GM04503 (cell line): ENCODE measurements at regions not wholly inside any gene's neighbourhood (a gene's known extent, or its start where the extent isn't known, plus 50 kb on each side); places are given as distances from the start of the nearest gene placed in this dataset.

Source experiments
- DNase-seq: peaks from one replicate; pipeline ENCODE4 v3.0.0-alpha.2; 2012; ENCODE audit warnings: low read depth

GRCh38 chr1:199746666-199747384, 280.7 kb upstream of the NR5A2 start:
- no peak for DNase-seq

DNA sequence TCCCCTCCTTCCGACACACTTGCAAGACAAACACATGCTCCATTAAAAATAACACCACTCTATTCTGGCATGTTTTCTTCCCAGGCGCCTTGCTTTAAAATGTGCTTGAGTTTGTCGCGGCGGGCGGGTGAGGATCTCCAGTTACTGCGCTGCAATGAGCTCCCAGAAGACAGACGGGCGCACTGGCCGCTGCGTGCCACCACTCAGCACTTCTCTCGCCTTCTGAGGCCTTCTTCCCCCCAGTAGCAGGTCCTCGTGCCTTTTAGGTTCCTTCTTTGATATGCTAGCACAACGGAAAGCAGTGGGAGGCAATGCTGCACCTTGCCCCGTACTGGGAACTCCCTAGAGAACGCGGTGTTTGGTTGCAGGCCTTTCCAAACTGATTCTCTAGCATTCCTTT, 279.5 kb upstream of the NR5A2 start:
- DNase-seq = no peak

GRCh38 chr1:199751506-199751905, 276.0 kb upstream of the NR5A2 start:
- no peak for DNase-seq

DNA sequence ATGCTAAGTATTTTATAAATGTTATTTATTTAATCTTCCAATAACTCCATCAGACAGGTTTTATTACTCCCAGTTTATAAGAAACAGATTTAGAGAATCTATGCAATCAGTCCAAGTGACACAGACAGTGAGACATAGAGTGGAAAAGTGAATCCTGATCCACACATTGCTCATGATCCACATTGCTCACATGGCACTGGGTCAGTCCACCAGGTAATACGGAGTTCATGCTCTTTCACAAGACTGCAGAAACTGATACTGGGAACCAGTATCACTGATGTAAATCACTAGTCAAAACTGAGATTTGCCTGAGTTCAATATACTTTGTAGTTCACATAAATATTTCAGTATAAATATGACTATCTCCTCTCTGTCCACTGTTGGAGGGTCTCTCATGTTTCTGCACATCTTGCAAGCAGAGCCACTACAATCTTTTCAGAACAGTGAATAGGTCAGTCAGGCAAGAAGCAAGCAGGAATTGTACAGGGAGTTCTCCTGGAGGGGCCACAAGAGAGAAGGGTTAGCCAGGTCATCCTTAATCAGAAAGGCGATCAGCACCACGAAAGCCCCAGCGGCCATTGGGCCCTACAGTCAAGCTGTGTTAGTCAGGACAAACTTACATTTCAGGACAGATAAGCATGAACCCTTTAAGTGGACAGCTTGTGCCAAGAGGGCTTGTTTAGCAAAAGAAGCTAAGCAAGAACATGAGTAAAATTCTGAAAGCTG, 275.4 kb upstream of the NR5A2 start:
- DNase-seq = no peak

DNA sequence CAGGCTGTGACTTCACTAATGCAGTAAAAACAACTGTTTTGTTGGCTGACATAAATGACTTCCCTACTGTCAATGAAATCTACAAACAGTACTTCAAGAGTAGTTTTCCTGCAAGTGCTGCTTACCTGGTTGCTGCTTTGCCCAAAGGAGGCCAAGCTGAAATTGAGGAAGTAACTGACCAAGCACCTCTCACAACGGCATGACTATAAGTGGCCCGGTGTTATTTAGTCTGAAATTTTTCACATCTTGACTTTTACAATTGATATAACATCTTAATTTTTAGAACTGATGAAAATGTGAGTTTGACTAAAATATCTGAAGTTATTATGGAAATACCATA, 274.9 kb upstream of the NR5A2 start:
- no peak for DNase-seq

DNA sequence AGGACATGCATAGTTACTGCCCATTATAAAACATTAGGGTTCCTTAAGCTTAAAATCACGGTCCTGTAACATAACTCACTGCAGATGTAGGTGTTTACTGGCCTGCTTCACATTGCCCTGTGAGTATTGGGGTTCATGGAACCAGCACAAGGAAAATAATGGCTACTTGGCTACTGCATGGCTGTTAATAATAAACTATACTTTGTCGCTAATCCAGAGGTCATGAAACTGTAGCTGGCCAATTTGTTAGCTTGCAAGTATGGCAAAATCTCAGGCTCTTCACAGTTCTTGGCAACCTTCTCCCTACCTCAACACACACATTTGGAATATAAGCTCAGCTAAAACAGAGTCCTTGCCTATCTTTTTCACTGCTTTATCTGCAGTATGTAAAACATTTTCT, 274.0 kb upstream of the NR5A2 start:
- DNase-seq = no peak

DNA sequence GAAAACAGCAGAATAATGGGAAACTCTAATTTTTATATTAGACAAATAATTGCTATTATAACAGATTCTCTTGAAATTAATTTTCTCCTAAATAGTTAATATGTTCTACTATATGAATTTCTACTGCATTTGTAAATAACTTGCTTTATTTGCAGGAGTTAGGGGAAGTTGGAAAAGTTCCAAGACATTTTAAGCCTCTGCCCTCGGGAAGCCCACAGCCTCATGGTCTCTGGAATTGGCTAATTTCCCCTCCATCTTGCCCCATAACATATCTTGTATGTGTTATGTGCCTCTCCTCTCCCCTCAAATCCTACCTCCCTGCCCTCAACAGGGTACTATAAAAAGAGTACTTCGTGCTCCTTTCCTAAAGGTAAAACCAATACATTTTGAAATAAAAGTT, 271.4 kb upstream of the NR5A2 start:
- DNase-seq = no peak

DNA sequence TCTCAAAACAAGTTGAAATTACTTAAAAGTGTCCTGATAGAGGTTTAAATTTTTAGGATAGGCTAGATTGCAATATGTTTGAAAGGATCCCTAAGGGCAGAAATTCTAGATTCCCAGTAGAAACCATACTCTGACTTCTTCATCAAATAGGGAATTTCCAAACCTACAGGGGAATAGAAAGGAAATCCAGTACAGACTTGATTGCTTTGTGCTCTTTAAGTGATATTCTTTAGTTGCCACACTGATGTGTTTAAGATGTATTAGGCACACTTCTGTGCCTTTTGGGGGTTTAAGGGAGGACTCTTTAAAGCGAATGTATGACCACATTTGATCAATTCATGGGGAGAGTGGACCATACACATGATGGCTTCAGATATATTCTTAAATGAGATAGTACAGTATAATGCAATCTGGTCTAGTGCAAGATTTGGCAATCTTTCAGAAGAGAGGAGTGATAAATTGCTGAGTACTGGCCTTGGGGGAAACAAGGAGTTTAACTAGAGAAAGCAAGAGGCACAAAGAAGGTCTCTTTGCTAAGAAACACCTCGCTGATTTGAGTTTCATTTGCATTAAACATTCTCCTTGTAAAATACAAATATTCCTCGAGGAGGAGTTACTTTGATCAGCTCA, 268.8 kb upstream of the NR5A2 start:
- DNase-seq = no peak

- no peak for DNase-seq
These were observed 268.2 kb upstream of the NR5A2 start for GRCh38 chr1:199759268-199759730.

GRCh38 chr1:199762572-199762971, 264.9 kb upstream of the NR5A2 start:
- no peak for DNase-seq

DNA sequence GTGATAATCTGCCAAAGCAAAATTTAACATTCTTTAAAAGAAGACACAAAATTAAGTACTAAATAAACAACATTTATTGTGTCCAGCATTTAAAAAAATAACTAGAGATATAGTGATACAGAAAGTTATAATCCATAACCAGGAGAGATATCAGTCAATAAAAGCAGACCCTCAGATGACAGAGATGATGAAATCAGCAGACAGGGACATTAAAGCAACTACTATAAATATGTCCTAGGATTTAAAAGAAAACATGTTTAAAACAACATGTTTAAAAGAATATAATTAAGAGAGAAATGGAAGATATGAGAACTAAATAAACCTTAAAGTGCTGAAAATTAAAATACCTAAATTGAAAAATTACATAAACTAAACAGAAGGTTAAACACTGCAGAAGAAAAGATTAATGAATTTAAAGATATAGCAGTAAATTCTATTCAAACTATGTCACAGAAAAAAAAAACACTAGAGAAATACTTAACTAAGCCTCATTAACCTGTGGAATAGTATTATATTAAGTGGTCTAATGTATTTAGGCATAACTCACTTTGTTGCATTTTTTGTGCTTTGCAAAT, 261.2 kb upstream of the NR5A2 start:
- DNase-seq = no peak

DNA sequence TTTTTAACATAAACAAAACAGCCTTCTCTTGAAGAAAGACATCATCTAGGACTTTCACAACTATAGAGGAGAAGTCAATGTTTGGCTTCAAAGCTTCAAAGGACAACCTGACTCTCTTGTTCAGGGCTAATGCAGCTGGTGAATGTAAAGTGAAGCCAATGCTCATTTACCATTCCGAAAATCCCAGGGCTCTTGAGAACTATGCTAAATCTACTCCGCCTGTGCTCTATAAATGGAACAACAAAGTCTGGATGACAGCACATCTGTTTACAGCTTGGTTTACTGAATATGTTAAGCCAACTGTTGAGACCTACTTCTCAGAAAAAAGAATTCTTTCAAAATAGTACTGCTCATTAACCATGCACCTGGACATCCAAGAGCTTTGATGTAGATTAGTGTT, 259.8 kb upstream of the NR5A2 start:
- no peak for DNase-seq

GRCh38 chr1:199774433-199775089, 252.9 kb upstream of the NR5A2 start:
- DNase-seq = no peak

GRCh38 chr1:199776768-199777497, 250.6 kb upstream of the NR5A2 start:
- no peak for DNase-seq

DNA sequence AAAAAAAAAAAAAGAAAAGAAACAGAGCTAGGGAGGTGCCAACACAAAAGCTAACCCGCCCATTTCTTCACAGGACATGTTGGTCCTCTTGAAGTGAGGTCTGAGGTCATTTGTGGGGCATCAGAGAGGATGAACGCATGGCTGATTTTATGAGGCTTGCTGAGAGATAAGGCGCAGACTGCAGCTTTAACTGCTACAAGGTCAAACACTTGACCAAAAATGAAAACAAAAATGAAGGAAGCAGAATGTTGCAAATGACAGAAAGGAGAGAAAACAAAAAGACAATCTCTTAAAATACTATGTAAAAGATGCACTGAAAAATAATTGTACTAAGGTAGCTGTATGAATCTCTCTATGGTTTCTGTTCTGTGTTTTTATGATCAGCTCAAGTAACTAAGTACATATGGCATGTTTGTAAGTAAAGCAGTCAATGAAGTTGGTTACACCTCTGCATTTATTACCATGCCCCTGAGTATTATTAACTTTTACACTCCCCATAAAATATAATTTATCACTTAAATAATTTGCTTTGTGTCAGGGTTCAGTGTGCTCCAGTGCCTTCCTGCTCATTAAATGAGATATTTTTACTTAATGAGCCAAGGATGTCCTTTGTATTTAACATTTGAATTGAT, 249.1 kb upstream of the NR5A2 start:
- no peak for DNase-seq

- no peak for DNase-seq
These were observed 247.4 kb upstream of the NR5A2 start for GRCh38 chr1:199780091-199780490.

DNA sequence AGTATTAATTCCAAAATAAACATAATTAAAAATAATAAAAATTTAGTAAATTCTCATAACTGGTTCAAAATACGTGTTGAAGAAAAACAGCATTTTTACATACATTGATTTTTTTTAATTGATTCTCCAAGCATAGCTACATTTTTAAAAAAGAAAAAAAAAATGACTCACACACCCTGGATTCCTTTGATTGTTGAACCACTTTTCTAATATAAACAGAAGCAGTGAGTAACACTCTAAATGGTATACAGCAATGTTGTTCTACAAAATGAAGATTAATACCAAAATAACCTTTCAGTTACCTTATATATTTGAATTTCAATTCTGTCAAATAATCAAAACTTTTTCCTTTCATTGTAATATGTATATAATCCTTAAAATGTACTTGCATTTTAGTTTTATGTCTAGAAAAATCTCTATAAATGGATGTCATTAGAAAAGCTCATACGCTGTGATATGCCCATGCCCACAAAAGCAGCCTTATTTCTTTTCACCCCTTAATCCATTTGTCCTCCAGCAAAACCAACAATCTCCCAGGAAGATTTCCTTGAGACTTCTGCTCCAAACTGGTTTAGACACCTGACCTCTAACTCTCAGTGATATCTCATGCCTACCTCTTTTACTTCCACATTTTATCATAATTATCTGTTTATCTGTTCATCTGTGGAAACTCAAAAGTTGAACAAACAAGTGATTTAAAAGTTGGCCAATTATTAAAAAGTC, 246.4 kb upstream of the NR5A2 start:
- no peak for DNase-seq

GRCh38 chr1:199784138-199784895, 243.2 kb upstream of the NR5A2 start:
- DNase-seq = no peak

- DNase-seq = no peak
These were observed 240.8 kb upstream of the NR5A2 start for GRCh38 chr1:199786695-199787094.

GRCh38 chr1:199789141-199789540, 238.4 kb upstream of the NR5A2 start:
- DNase-seq = no peak
